HG03520 (cell line): ENCODE measurements at regions not wholly inside any gene's neighbourhood (a gene's known extent, or its start where the extent isn't known, plus 50 kb on each side); places are given as distances from the start of the nearest gene placed in this dataset.
A peak's percentile ranks its signal among the peaks of the same experiment; 100 is the strongest.

Source experiments
- ATAC-seq: cut with Tn5 transposase; IDR thresholded peaks from one replicate; pipeline ENCODE4 v1.9.1; 2021; ENCODE audit warnings: mild to moderate bottlenecking, moderate library complexity; ENCODE audit not compliant: unreplicated experiment

GRCh38 chr21:29228306-29228705 lies 70.4 kb upstream of the BACH1 start:
- ATAC-seq: no peak

- ATAC-seq: no peak
Measured at GRCh38 chr21:29230551-29231261, 68.0 kb upstream of the BACH1 start.

GRCh38 chr21:29231756-29232529 lies 66.8 kb upstream of the BACH1 start:
- no peak for ATAC-seq

GRCh38 chr21:29232530-29233255 lies 66.0 kb upstream of the BACH1 start:
- no peak for ATAC-seq

GRCh38 chr21:29233256-29233546 lies 65.5 kb upstream of the BACH1 start:
- ATAC-seq: no peak

- ATAC-seq: peak; percentile 53
Measured at GRCh38 chr21:29233611-29234540, 64.8 kb upstream of the BACH1 start.

- ATAC-seq: peak; percentile 55
Measured at GRCh38 chr21:29235714-29236197, 63.0 kb upstream of the BACH1 start.

- no peak for ATAC-seq
Measured at GRCh38 chr21:29236201-29236600, 62.5 kb upstream of the BACH1 start.

- no peak for ATAC-seq
Measured at GRCh38 chr21:29237110-29238052, 61.3 kb upstream of the BACH1 start.

GRCh38 chr21:29238053-29238966 lies 60.4 kb upstream of the BACH1 start:
- no peak for ATAC-seq

GRCh38 chr21:29238967-29239290 lies 59.8 kb upstream of the BACH1 start:
- ATAC-seq: no peak

GRCh38 chr21:29240136-29240535 lies 58.6 kb upstream of the BACH1 start:
- ATAC-seq: no peak

GRCh38 chr21:29242201-29242600 lies 56.5 kb upstream of the BACH1 start:
- ATAC-seq: no peak

GRCh38 chr21:29243188-29243587 lies 55.5 kb upstream of the BACH1 start:
- ATAC-seq: no peak

GRCh38 chr21:29245104-29245643 lies 53.5 kb upstream of the BACH1 start:
- peak; percentile 76 for ATAC-seq

GRCh38 chr21:29245863-29246262 lies 52.9 kb upstream of the BACH1 start:
- no peak for ATAC-seq

- no peak for ATAC-seq
Measured at GRCh38 chr21:29246614-29247013, 52.1 kb upstream of the BACH1 start.

- no peak for ATAC-seq
Measured at GRCh38 chr21:29248124-29248523, 50.6 kb upstream of the BACH1 start.
